ENCODE measurements at regions not wholly inside any gene's neighbourhood (a gene's known extent, or its start where the extent isn't known, plus 50 kb on each side); places are given as distances from the start of the nearest gene placed in this dataset.

- Histone ChIP-seq H3K56ac (ENCODE audit: extremely low read depth, insufficient read depth, low read length) (no peak overlapping the region), H3K14ac (replicated peaks; ENCODE audit: low read depth, low read length) (no peak overlapping the region), H2BK120ac (ENCODE audit: low read depth, low read length) (no peak overlapping the region), H2BK5ac (ENCODE audit: low read depth, low read length, poor library complexity, severe bottlenecking) (no peak overlapping the region), H2BK15ac (ENCODE audit: low read depth, low read length) (no peak overlapping the region), H3K23ac (ENCODE audit: low read depth, low read length) (no peak overlapping the region), H2AK9ac (replicated peaks; ENCODE audit: low read depth, low read length, poor library complexity) (no peak overlapping the region), H4K5ac (ENCODE audit: low read depth, low read length) (no peak overlapping the region), H3K4ac (ENCODE audit: low read depth, low read length) (no peak overlapping the region), H3K9me1 (ENCODE audit: insufficient read depth, low read length) (no peaks in the 10 kb centered on the region), H4K8ac (ENCODE audit: low read depth in 2 of 2, low read length in 2 of 2) (no peak overlapping the region), H3K4me2 (ENCODE audit: low read depth, low read length) (no peak overlapping the region), H4K20me1 (ENCODE audit: insufficient read depth, low read length) (no peaks in the 10 kb centered on the region), H3K79me1 (ENCODE audit: low read depth in 1 of 2, low read length in 2 of 2) (no peaks in the 10 kb centered on the region), H3K27me3 (ENCODE audit: control insufficient read depth, insufficient read depth, low read length) (no peaks in the 10 kb centered on the region), H2AK5ac (ENCODE audit: low read depth, low read length) (no peak overlapping the region), H2BK20ac (ENCODE audit: low read depth, low read length) (no peak overlapping the region), H4K91ac (ENCODE audit: insufficient read depth, low read depth, low read length) (no peak overlapping the region), H3K36me3 (ENCODE audit: control insufficient read depth, insufficient read depth, low read length) (no peaks in the 10 kb centered on the region), H2AFZ (replicated peaks; ENCODE audit: low read length, poor library complexity) (no peak overlapping the region), H3K9ac (ENCODE audit: low read depth, low read length) (no peak overlapping the region), H3K4me3 (ENCODE audit: insufficient read depth, low read depth, low read length) (no peak overlapping the region), H3K4me1 (ENCODE audit: control insufficient read depth, insufficient read depth, low read length) (no peaks in the 10 kb centered on the region), H3K18ac (ENCODE audit: low read depth, low read length) (no peak overlapping the region), H3K27ac (ENCODE audit: insufficient read depth, low read length) (no peak overlapping the region), H3K9me3 (ENCODE audit: control insufficient read depth, insufficient read depth, low read length) (no peaks in the 10 kb centered on the region)
- WGBS, 2 experiments (ENCODE audit: extremely low coverage in 2 of 2, insufficient read length in 1 of 2): no CpG with 5 or more reads among the region's 7 CpGs
- ATAC-seq (ENCODE audit: low read depth) (no peak), DNase-seq (no peak)
- intact Hi-C loops (cut with micrococcal nuclease) (no loop called here), in situ Hi-C loops (cut with MboI; ENCODE audit: low sequenced_read_pairs) (no loop called here), dilution Hi-C loops (cut with HindIII; ENCODE audit: low sequenced_read_pairs, unreplicated experiment) (no loop called here)
- ChIA-PET CTCF (no interaction called here), POLR2A (ENCODE audit: unreplicated experiment) (no interaction called here)
- no TSS peak for BruUV-seq (replicated peaks)
- no peak for TF ChIP-seq CTCF (conservative IDR thresholded peaks at IDR 0.05; ENCODE audit: low read depth, low read length)
- TF ChIP-seq CHD1 (IDR thresholded peaks at IDR 0.05; ENCODE audit: low read depth, low read length): no peak
- TF ChIP-seq RCOR1 (IDR thresholded peaks at IDR 0.05; ENCODE audit: insufficient replicate concordance, low read length): no peak
- TF ChIP-seq CEBPB (IDR thresholded peaks at IDR 0.05; ENCODE audit: low read depth, low read length): no peak
- TF ChIP-seq NFE2L2 (IDR thresholded peaks at IDR 0.05; ENCODE audit: low read depth, low read length): no peak
- TF ChIP-seq MAZ (IDR thresholded peaks at IDR 0.05; ENCODE audit: borderline replicate concordance, low read depth, low read length): no peak
- no peak for TF ChIP-seq RAD21 (IDR thresholded peaks at IDR 0.05; ENCODE audit: low read length)
- TF ChIP-seq SMC3 (IDR thresholded peaks at IDR 0.05; ENCODE audit: low read depth, low read length): no peak
- no peak for TF ChIP-seq RFX5 (IDR thresholded peaks at IDR 0.05; ENCODE audit: low read depth, low read length)
- no peak for TF ChIP-seq ELK1 (IDR thresholded peaks at IDR 0.05; ENCODE audit: borderline replicate concordance, low read depth, low read length)
- no peak for TF ChIP-seq BHLHE40 (IDR thresholded peaks at IDR 0.05; ENCODE audit: low read depth, low read length)
- TF ChIP-seq POLR2A (IDR thresholded peaks at IDR 0.05; ENCODE audit: low read depth, low read length): no peak
- no peak for TF ChIP-seq MXI1 (IDR thresholded peaks at IDR 0.05; ENCODE audit: borderline replicate concordance, low read depth, low read length)
- TF ChIP-seq FOS (IDR thresholded peaks at IDR 0.05; ENCODE audit: low read depth, low read length): no peak
- TF ChIP-seq MAFK (IDR thresholded peaks at IDR 0.05; ENCODE audit: low read depth, low read length): no peak
Observed at GRCh38 chr6:78639111-78640110, 227.9 kb upstream of the IRAK1BP1 start.

All from IMR-90 (cell line).